ENCODE measurements at regions not wholly inside any gene's neighbourhood (a gene's known extent, or its start where the extent isn't known, plus 50 kb on each side); places are given as distances from the start of the nearest gene placed in this dataset.

DNA sequence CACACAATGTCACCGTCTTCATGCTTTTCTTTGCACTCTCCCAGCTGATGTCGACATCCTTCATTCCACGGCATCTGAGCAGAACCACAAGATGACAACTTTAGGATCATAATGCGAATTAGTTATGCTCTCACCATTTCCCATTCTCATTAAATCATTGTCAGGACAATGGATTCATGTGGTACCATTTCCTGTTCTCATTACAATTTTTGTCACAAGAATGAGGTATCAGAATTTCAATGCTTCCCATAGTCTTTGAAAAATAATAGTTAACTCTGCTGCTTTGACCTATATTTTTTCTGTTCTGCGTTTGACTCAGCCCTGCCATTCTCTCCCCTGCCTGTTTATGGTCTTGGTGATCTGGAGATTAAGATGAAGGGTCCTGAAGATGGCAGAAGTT lies 175.7 kb upstream of the MDFIC2 start:
- TF ChIP-seq, protein P1, sequence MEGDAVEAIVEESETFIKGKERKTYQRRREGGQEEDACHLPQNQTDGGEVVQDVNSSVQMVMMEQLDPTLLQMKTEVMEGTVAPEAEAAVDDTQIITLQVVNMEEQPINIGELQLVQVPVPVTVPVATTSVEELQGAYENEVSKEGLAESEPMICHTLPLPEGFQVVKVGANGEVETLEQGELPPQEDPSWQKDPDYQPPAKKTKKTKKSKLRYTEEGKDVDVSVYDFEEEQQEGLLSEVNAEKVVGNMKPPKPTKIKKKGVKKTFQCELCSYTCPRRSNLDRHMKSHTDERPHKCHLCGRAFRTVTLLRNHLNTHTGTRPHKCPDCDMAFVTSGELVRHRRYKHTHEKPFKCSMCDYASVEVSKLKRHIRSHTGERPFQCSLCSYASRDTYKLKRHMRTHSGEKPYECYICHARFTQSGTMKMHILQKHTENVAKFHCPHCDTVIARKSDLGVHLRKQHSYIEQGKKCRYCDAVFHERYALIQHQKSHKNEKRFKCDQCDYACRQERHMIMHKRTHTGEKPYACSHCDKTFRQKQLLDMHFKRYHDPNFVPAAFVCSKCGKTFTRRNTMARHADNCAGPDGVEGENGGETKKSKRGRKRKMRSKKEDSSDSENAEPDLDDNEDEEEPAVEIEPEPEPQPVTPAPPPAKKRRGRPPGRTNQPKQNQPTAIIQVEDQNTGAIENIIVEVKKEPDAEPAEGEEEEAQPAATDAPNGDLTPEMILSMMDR (IDR thresholded peaks at IDR 0.05): no peak
- TF ChIP-seq, protein P2, sequence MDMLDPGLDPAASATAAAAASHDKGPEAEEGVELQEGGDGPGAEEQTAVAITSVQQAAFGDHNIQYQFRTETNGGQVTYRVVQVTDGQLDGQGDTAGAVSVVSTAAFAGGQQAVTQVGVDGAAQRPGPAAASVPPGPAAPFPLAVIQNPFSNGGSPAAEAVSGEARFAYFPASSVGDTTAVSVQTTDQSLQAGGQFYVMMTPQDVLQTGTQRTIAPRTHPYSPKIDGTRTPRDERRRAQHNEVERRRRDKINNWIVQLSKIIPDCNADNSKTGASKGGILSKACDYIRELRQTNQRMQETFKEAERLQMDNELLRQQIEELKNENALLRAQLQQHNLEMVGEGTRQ (IDR thresholded peaks at IDR 0.05; ENCODE audit: borderline replicate concordance, low read depth, low read length): no peak
- TF ChIP-seq IRF3 (IDR thresholded peaks at IDR 0.05; ENCODE audit: low read depth, low read length): no peak
- TF ChIP-seq MAX (IDR thresholded peaks at IDR 0.05; ENCODE audit: low read depth): no peak
- TF ChIP-seq POLR2AphosphoS5 (IDR thresholded peaks at IDR 0.05; ENCODE audit: low read depth, low read length): no peak
- TF ChIP-seq RFX5 (IDR thresholded peaks at IDR 0.05; ENCODE audit: low read length): no peak
